ENCODE measurements at regions not wholly inside any gene's neighbourhood (a gene's known extent, or its start where the extent isn't known, plus 50 kb on each side); places are given as distances from the start of the nearest gene placed in this dataset.
"Not testable (repeated sequence)": the region's sequence is repeated elsewhere in the genome, so short reads cannot be mapped to it uniquely, and the experiment has no call there.

- DNase-seq, result no peak
These were observed 614.5 kb downstream of the IRS1 start for GRCh38 chr2:226184940-226185615.

DNA sequence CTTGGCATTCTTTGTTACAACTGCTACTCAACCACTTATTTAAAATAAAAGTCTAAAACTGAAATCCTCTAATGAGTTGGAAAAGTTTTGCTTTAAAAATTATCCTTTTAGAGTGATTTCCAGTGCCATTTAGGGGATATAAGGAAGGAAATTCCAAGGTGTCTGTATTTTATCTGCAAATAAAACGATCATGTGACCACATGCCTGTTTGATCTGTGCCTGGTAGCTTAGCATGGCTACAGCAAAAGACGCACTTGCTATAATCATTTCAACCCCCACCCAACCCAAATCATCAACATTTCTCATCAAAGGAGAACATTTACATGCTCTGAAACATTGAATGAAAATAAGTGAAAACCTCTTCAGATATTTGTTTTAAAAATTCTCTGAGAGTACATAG is 615.1 kb downstream of the IRS1 start:
- DNase-seq, result no peak

- no peak for DNase-seq
These were observed 616.1 kb downstream of the IRS1 start for GRCh38 chr2:226183550-226183949.

DNA sequence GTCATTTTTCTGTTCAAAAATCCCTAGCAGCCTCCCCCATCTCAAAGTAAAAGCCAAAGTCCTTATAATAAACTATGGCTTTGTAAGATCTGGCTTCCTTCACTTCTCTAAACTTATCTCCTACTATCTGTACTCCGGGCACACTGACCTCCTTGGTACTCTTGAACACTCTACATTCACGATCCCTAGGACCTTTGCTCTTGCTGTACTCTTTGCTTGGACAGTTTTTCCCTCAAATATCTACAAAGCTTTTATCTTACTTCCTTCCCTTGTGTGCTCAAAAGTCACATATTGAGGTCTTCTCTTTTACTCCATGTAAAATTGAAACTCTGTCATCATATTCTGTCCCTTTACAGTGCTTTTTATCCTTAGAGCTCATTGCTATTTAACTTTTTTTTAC is 616.6 kb downstream of the IRS1 start:
- DNase-seq, result no peak

GRCh38 chr2:226181909-226182308 is 617.7 kb downstream of the IRS1 start:
- no peak for DNase-seq

- no peak for DNase-seq
These were observed 619.2 kb downstream of the IRS1 start for GRCh38 chr2:226180281-226180884.

DNA sequence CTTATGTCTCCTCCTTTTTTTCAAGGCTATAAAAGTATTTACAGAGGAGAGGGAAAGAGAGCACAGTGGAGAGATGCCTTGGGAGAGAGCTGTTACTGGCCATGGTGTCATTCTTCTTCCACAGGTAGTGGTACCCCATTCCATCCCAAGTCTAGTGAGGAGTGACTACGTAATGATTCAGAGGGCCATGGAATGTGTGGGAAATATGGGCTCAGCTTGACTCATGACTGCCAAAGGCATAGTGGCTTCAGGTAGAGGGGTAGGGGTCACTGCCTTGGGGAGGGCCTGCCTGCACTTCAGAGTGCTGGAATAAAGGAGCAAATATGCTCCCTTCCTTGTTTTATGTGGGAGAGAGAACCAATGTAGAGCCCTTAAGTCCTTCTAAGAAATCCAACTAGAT is 620.6 kb downstream of the IRS1 start:
- no peak for DNase-seq

DNA sequence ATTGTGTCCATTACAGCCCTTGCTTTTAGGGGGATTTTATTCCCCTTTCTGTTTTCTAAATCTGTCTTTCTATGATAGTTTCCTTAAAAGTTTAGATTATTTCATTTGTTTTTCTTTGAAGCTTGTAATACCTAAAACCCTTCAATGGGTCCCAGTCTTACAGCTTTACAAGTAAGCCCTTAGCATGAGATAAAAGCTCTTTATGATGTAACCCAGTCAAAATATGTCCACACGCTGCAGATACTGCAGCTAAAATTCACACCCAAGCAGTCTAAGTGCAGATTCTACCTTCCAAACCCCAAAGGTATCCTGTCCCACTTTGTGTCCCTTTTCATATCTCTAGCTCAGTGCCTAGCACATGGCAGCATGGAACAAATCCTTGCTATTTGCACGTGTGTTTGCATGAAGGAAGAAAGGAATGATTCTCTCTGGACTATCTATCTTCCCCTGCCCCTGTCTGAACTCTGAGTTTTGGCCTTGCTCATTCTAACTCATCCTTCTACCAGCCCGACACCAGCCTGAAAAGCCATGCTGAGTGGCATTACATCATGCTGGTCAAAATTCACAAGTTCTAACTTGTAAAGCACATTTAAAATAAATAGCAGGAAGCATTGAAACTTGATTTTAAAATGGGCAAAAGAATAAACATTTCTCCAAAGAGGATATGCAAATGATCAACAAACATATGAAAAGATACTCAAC is 623.2 kb downstream of the IRS1 start:
- no peak for DNase-seq

- no peak for DNase-seq
These were observed 625.2 kb downstream of the IRS1 start for GRCh38 chr2:226174390-226174789.

DNA sequence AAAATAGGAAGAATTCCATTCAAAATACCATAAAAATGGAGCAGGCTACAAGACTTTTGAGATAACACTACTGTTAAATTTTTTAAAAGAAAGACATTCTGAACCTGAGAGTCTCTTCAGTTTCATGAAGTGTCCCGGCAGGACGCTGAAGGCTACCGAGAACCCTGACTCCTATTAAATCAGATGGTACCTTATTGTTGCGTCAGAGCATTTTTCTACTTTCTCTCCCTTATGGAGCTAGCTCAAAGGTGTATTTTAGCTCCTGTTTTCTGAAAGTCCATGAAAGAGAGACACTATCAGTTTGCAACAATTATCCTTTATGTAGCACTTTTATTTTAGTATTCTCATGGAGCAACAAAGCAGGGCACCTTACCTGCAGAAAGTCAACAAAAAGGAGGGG is 626.7 kb downstream of the IRS1 start:
- DNase-seq, result no peak

- DNase-seq, result no peak
These were observed 627.3 kb downstream of the IRS1 start for GRCh38 chr2:226172309-226172708.

DNA sequence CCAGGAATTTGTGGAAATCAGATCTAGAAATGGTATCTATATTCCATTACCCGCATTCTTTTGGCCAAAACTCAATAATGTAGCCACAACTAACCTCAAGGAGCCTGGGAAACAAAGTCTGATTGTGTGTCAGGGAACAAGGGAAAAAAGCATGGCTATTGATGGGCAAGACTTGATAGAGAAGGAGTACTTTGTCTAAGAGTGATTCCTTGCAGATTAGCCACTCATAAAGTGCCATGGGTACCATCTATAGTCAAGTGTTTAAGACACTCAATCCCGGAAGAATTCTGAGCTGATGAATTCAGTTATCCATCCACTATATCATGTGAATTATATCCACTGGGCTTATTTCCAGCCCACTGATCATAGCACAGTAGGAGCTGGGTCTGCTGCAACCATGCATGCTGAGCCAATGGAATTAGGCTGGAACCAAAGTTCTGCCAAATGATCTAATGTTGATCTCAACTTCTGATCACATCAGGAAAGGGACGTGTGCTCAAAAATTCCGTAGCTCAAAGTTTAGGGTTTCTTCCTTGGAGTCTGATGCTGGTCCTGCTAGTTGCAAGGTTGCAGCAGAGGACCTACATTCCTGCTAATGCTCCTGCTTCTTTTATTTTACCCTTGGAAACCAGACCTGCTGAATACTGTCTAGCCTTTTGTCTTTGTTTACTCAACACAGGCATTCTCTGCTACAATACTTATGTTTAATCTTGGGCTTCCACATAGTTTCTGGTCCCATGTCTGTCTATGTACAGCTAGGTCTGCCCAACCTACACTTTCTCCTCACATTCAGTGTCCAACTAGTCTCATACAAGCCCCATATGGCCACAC is 629.7 kb downstream of the IRS1 start:
- DNase-seq, result no peak

GRCh38 chr2:226168496-226169160 is 631.0 kb downstream of the IRS1 start:
- DNase-seq, result no peak

DNA sequence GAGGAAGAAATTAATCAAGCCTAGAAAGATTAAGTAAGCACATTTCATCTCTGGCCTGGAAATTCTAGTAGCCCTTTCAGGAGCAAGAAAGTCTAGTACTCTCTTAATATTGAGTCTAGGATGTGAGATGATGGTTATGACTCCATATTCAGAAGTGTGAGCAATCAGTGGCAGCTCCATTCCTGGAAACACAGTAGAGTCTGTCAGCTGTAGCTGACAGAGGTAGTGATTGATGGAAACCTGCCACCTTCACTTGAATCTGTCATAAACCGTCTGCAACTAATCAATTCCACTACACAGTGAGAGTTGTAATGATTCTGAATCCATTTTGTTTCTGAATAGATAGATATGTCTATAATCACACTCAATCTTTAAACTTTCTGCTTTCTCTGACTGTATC is 635.1 kb downstream of the IRS1 start:
- no peak for DNase-seq

- DNase-seq, result not testable (repeated sequence)
These were observed 639.0 kb downstream of the IRS1 start for GRCh38 chr2:226160617-226161016.

DNA sequence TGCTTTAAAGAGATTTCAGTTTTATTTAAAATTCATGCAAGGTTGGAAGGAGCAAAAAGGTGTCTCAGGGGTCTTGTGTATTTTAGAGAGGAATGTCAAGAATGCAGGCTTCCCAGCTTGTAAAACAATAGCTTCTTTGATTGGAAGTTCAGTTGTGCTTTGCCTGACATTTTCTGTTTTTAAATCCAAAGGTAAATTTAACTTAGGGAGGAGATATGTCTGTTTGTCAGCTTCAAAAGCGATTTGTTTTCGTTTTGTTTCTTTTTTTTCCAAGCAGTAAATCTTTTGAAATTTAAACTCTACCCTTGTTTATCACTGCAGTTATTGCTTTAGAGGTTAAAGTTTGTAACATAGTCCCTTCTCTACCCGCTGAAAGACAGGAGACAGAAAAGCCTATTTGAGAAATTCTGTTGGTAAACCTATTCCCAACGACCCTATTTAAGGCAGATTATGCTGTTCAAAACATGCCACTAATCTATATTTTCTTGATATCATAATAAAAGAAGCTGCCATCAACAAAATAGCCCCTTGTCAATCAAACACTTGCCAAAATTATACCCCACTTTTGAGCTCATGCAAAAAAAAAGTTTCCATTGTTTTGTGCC is 639.6 kb downstream of the IRS1 start:
- no peak for DNase-seq

DNA sequence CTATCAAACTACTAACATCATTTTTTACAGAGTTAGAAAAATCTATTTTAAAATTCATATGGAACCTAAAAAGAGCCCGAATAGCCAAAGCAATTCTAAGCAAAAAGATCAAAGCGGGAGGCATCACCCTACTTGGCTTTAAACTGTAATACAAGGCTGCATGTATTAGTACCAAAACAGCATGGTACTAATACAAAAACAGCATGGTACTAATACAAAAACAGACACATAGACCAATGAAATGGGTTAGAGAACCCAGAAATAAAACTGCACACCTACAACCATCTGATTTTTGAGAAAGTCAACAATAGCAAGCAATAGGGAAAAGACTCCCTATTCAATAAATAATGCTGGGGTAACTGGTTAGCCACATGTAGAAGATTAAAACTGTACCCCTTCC is 640.7 kb downstream of the IRS1 start:
- DNase-seq, result no peak

DNA sequence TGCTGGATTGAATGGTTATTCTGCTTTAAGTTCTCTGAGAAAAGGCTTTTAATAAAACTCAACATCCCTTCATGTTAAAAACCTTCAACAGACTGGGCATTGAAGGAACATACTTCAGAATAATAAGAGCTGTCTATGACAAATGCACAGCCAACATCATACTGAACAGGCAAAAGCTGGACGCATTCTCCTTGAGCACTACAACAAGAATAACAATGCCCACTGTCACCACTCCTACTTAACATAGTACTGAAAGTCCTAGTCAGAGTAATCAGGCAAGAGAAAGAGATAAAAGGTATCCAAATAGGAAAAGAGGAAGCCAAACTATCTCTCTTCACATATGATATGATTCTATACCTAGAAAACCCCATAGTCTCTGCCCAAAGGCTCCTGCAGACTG is 641.4 kb downstream of the IRS1 start:
- no peak for DNase-seq

DNA sequence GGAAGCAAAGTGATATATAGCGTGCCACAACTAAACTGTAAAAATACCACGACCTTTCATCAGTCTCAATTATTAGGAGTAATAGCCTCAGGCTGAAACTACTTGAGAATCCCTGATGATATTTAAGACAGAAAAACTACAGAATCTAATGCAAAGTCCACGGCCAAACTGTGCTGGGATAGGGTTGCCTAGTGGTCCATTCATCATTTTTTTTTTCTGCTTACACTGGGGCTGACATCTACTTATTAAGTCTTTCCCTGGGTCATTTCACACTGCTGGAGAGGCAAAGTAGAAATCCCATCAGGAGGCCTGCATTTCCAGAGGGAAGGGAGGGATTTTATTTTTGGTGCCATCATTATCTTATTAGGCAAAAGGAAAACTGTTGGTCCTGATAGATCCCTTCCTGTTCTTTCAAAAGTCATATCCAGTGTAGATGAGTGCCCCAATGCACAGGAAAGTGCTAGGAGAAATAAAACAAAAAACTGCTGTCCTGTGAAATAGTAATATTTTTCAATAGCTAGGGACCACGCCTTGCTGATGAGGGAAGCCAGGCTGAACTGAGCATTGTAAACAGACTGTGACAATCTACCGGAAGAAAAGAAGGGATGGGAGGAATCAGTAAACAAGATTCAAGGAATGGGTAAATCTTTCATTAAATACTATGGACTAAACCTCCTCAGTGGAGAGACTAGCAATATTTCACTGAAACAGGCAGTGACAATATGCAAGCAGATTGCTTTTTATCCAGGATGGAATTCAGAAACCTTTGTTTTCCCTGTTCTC is 644.3 kb downstream of the IRS1 start:
- no peak for DNase-seq

GRCh38 chr2:226154610-226155009 is 645.0 kb downstream of the IRS1 start:
- no peak for DNase-seq

GRCh38 chr2:226153553-226153952 is 646.1 kb downstream of the IRS1 start:
- DNase-seq, result no peak

- no peak for DNase-seq
These were observed 648.5 kb downstream of the IRS1 start for GRCh38 chr2:226151157-226151556.

All from activated T-cell treated with anti-CD3 and anti-CD28 coated beads for 4 hours (primary cell).